HG02973 (cell line): ENCODE measurements at regions not wholly inside any gene's neighbourhood (a gene's known extent, or its start where the extent isn't known, plus 50 kb on each side); places are given as distances from the start of the nearest gene placed in this dataset.

ENCODE experiments used
- ATAC-seq: cut with Tn5 transposase; IDR thresholded peaks from one replicate; pipeline ENCODE4 v1.9.1; 2021; ENCODE audit warnings: moderate library complexity; ENCODE audit not compliant: unreplicated experiment

DNA sequence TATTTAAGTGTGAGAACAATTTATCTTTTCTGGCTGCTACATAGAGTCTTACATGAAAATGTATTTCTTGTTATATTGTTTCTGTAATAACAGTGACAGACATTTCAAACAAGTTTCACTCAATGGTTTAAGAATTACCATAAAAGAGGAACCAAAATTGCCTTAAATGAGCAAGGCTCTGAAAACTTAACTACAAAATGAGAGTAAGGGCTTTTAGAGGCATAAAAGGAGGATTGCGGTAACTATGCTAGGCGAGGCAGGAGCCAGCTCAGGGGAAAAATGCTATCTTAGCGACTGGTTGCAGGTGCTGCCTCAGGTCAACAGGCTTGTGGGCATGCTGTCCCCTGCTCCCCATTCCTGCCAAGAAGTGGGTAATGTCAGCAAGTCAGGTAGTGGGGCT lies 81.7 kb upstream of the MSI2 start:
- peak; percentile 72 for ATAC-seq

DNA sequence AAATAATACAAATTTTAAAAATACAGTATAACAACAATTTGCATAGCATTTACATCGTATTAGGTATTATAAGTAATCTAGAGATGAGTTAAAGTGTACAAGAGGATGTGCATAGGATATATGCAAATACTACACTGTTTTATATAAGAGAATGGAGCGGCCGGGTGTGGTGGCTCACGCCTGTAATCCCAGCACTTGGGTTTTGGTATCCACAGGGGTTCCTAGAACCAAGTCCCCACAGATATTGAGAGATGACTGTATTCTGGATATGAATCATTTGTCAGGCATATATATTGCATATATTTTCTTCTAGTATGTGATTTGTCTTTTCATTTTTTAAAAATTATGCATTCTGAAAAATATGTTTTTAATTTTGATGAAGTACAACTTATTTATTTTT lies 77.5 kb upstream of the MSI2 start:
- ATAC-seq, result no peak

DNA sequence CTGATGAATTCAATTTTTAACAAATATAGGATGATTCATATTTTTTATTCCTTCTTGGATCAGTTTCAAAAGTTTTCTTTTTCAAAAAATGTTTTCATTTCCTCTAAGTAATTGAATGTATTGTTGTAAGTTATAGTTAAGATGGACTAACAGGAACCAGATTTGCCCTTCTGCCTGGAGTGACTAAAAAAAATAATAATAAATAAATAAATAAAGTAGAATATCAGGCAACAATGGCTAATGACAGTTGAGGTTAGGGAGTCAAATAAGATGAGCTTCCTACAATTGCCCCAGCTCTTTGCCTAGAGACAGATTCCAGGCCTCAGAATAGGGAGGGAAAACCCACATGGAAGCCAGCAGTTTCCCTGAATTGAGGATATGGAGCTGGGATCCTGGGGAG lies 73.7 kb upstream of the MSI2 start:
- ATAC-seq, result no peak

DNA sequence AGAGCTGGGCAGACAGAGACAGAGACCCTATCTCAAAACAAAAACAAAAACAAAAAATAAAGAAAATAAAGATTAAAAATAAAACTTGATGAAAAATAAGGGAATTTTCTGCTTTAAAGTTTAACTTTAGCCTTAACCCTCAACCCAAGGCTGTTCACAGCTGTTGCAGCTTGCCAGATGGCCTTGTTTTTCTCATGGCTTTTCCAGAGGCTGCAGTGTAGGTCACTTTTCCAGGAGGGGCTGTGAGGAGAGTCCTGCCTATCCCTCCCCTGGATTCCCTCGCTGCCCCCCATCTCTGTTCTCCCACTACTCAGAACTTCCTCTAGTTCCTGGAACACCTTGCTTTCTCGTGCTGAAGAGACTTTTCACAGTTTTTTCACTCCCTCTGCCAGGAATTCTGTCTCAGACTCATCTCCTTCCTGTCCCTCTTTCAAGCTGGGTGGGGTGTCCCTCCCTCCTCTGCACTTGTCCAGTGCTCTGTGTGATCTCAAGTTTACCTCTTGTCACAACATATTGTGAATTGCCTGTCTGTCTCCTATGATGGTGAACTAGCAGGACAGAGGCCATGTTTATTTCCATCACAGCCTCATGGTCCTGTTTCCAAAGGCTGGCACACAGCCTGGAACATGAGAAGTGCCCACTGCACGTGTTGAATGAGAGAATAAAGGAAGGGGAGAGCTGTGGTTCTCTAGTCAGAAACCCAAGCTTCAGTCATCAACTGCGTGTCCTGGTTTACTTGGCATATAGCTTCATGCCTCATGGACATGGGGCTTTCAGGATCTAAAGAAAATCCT lies 69.9 kb upstream of the MSI2 start:
- no peak for ATAC-seq

DNA sequence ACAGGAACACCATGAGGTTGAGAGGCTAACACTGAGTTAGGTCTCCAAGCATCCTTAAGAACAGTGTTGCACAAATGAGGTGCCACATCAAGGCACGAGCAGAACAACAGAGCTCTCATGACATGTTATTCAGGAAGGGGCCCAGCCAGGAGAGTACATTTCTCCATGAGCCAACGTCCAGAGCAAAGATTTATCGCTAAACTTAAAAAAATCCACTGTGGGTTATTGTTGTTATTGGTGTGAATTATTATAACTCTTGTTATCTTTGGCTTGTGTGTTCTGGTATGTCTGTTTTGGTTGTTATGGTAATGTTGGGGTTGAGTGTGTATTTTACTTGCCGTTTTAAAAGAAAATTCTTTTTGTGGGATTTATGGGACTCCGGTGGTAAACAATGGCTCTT lies 68.9 kb upstream of the MSI2 start:
- no peak for ATAC-seq

DNA sequence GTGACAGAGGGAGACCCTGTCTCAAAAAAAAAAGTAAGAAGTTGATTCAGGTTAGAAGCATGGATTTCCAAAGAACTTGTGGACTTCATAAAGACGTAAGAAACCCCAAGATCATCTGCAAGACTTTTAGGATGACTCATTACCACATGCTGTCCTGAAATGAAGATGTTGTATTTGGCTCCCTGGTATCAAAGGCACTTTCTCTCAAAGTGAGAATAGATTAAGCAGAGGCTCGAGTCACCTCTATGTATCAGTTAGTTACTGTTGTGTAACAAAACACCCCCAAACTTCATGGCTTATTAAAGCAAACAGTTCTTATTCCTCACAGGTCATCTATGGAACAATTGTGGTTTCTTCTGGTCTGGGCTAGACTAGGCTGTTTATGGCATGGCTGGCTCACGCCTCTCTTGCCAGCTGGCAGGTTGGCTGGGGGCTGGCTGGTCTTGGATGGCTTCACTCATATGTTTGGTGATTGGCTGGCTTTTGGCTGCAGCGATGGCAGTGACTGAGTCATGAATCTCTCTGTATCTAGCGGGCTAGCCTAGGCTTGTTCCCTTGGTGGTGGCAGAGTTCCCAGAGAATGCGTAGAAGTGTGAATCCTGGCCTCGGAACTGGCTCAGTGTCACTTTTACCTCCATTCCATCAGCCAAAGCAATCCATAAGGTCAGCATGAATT lies 60.4 kb upstream of the MSI2 start:
- no peak for ATAC-seq

DNA sequence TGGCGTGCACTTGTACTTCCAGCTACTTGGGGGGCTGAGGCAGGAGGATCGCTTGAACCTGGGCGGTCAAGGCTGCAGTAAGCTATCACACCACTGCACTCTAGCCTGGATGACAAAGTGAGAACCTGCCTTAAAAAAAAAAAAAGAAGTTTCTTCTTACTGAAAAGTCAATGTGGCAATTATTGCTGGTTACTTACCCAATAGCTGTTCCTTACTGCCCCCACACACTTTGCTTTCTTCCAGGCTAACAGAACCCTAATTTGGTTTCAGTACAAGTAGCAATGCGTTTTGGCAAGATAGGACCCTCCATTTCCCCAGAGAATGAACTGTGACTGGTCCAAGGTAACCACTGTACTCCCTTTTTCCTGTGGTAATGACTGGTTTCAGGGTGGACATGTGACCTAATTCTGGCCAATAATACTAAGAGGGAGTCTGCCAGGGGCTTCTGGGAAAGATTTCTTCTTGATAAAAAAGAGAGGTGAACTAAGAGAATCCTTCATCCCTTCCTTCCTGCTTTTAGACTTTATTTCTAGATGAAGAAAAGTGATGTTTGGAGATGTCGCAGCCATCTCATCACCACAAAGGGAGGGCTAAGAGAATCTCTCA lies 58.8 kb upstream of the MSI2 start:
- no peak for ATAC-seq

DNA sequence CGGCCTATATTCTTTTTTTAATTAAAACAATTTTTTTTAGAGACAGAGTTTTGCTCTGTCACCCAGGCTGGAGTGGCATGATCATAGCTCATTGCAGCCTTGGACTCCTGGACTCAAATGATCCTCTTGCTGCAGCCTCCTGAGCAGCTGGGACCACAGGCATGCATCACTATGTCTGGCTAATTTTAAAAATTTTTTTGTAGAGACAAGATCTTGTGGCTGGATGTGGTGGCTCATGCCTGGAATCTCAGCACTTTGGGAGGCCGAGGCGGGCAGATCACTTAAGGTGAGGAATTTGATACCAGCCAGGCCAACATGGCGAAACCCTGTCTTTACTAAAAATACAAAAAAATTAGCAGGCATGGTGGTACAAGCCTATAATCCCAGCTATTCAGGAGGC lies 54.8 kb upstream of the MSI2 start:
- ATAC-seq, result no peak

DNA sequence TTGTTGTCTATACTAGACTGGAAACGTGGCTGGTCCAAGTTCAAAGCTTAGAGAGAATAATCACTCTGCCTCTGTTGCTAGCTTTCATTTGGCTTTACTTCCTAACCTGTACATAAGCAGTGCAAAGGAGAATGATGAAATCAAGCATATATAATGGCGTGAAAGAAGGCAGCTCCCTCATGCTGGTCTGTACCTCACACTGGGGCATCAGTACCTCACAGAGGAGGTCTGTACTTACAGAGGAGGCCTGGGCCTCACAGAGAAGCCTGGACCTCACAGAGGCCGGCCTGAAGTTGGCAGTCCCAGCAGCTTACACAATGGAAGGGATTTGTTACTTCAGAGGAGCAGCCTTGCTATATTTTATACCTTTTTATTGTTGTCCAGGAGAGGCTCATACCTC lies 53.3 kb upstream of the MSI2 start:
- no peak for ATAC-seq
